Omental fat pad (tissue), 3 donors: ENCODE measurements at regions not wholly inside any gene's neighbourhood (a gene's known extent, or its start where the extent isn't known, plus 50 kb on each side); places are given as distances from the start of the nearest gene placed in this dataset.

Source experiments
- ATAC-seq: fragments of 150-250 bp; one replicate; pipeline ENCODE4 v1.9.1; 2016; ENCODE audit warnings: mild to moderate bottlenecking, moderate library complexity; ENCODE audit not compliant: low FRiP score
- DNase-seq: peaks from one replicate; pipeline ENCODE4 v3.0.0-alpha.2; 2019; ENCODE audit warnings: low spot score
- TF ChIP-seq, protein P1 (sequence below), 3 donors: fragments of 450-650 bp; IDR thresholded peaks; one replicate each; pipeline ENCODE4 v1.5.1; 2016 to 2017; ENCODE audit warnings: antibody characterized with exemption in 3 of 3, mild to moderate bottlenecking in 3 of 3, moderate library complexity in 2 of 3

DNA sequence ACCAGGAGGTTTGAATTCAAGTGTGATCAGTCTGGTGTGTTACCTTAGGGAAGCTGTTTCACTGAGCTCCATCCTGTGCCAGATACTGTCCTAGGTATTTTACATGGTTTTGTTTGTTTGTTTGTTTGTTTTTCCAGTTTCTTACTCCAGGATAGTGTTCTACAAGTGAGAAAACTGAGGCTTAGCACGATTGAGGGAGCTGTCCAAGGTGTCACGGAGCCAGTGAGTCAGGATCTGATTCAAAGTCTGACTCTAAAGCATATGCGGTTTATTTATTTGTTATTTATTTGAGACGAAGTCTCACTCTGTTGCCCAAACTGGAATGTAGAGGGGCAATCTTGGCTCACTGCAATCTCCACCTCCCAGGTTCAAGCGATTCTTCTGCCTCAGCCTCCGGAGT, 79.7 kb upstream of the GNG2 start:
- TF ChIP-seq, protein P1, sequence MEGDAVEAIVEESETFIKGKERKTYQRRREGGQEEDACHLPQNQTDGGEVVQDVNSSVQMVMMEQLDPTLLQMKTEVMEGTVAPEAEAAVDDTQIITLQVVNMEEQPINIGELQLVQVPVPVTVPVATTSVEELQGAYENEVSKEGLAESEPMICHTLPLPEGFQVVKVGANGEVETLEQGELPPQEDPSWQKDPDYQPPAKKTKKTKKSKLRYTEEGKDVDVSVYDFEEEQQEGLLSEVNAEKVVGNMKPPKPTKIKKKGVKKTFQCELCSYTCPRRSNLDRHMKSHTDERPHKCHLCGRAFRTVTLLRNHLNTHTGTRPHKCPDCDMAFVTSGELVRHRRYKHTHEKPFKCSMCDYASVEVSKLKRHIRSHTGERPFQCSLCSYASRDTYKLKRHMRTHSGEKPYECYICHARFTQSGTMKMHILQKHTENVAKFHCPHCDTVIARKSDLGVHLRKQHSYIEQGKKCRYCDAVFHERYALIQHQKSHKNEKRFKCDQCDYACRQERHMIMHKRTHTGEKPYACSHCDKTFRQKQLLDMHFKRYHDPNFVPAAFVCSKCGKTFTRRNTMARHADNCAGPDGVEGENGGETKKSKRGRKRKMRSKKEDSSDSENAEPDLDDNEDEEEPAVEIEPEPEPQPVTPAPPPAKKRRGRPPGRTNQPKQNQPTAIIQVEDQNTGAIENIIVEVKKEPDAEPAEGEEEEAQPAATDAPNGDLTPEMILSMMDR (IDR thresholded peaks at IDR 0.05), result no peak
- no peak for ATAC-seq

DNA sequence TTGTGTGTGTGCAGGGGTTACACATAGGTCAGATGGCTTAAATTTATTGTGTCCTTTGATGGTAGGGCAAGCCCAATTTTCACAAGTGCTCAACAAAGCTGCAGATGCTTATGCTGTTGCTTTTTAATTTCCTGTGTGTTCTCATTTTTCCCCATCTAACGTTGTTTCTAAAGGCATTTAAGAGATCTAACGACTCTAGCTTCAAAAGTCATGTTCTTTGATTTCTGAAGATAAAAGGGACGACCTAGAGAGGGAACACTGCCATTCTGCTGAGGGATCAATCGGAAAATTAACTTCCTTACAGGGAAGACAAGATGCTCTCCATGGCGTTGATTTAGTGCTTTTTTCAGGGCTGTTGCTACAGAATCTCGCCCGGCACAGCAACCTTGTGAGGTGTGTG, 79.0 kb upstream of the GNG2 start:
- no peak for ATAC-seq
- TF ChIP-seq, protein P1 (IDR thresholded peaks at IDR 0.05), result no peak
- no peak for DNase-seq

More for the DNA sequence above, 79.7 kb upstream of the GNG2 start:
- no peak for DNase-seq

DNA sequence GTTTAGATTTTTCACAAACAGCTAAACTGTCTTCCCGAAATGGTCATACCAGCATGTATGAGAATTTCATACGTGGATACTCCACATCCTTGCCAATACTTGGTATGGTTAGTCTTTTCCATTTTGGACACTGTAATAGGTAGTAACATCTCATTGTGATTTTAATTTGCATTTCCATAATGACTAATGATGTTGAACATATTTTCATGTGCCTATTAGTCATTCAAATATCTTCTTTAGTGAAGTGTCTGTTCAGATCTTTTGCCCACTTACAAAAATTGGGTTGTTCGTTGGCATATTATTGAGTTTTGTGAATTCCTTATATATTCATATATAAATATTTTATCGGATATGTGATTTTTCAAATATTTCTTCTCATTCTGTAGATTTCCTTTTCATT, 78.0 kb upstream of the GNG2 start:
- ATAC-seq (no peak), DNase-seq (no peak)
- TF ChIP-seq, protein P1 (IDR thresholded peaks at IDR 0.05), result no peak

DNA sequence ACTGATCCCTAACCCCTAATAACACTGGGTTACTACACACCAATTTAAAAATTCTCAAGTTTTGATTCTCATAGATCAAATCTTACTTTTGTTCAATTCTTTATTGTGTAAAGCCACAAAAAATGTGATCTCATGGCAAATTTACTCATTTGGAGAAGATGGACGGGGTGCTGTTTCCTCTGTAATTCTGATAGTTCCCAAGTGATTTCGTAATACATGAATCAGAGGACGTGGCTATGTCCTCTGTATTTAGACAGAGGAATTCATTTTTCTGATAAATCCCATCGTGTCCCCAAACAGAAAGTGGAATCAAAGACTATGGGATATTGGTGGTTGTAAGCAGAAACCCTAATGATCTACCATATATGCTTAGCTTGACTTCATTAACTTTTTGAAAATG, 76.6 kb upstream of the GNG2 start:
- no peak for ATAC-seq

DNA sequence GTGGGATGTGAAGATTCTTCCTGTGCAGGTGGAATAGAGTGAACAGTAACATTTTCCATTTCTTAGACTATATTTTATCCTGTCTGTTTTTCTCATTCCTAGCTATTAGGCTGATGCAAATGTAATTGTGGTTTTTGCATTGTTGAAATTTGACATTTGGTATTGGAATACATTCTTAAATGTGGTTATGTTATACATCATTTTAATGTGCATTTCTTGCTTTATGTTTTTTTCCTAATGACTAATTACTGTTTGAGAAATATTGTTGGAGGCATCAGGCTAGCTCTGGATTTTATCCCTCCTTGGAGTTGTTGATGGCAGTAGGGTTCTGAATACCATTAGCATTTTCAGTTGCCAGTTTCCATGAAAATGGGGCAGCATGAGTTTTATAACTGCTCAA, 75.9 kb upstream of the GNG2 start:
- ATAC-seq, result no peak
- TF ChIP-seq, protein P1 (IDR thresholded peaks at IDR 0.05), result no peak
- DNase-seq, result no peak

More for the DNA sequence above, 76.6 kb upstream of the GNG2 start:
- TF ChIP-seq, protein P1 (IDR thresholded peaks at IDR 0.05), result no peak
- DNase-seq, result no peak

DNA sequence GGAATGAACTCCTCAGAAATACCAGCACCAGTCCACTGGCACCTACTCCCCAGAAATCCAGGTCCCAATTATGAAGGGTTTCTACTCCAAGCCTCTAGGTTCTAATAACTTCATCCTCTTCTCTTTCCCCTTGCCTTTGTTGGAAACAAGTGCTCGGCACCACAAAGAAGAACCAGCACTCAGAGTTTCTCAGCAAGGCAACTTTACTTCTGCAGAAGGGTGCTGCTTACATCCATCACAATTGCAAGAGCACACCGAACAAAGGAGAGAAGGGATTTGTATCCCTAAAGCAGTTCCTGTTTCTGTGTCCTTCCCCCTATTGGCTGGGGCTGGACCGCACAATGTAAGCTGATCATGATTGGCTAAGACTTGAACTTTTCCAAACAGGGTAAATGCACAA, 74.2 kb upstream of the GNG2 start:
- ATAC-seq (no peak), DNase-seq (no peak)
- TF ChIP-seq, protein P1 (IDR thresholded peaks at IDR 0.05), result no peak

DNA sequence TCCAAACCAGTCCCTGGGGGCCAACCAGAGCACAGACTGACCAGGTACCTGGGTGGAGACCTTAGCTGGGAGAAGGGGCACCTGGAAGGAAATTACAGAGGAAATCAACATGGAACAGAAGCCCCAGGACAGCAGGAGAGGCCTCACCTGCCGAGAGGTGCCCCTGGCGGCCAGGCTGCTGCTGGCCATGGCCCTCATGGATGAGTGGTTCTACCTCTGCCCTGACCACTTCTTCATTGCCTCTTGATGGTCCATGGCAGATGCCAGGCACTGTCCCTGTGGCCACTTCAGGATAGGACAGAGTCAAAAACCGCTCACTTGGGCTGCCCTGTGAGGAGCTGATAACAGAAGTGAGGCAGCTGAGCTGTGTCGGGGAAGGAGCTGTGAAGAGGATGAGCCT, 73.1 kb upstream of the GNG2 start:
- ATAC-seq (no peak), DNase-seq (no peak)
- TF ChIP-seq, protein P1 (IDR thresholded peaks at IDR 0.05), result no peak
